ELR (cell line): ENCODE measurements at regions not wholly inside any gene's neighbourhood (a gene's known extent, or its start where the extent isn't known, plus 50 kb on each side); places are given as distances from the start of the nearest gene placed in this dataset.

Experiments used
- DNase-seq: peaks from one replicate; pipeline ENCODE4 v3.0.0-alpha.2; 2015; ENCODE audit warnings: low read depth

DNA sequence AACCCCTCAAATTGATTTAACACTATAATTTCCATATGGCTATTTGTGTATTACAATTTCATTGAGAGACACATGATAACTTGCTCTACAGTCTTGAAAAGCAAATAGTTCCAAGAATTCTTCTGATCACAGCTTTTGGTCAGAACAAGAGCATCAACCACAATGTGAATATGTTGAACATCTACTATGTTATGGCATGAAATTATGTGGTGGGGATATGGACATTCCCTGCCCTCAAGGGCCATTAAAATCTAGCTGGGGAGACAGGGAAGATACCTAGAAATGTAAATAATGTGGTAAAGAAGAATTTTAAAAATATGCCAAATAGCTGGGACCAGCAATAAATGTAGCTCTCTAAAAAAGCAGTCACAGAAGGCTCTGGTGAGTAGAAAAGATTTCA, 262.2 kb downstream of the FZD1 start:
- DNase-seq = no peak

DNA sequence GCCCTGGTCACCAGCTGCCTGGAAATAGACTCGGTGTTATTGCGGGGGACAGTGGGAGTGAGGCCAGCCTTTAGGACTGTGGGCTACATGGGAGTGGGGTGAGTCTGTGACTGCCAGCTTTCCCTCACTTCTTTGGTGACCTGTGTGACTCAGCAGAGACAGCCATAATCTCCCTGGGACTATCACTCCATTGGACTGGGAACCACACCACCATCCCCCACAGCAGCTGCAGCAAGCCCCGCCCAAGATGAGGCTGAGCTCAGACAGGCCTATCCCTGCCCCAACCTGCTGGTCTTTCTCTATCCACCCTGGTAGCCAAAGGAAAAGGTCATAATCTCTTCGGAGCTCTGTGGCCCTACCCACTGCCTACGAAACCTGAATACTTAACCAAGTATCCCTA, 263.2 kb downstream of the FZD1 start:
- no peak for DNase-seq

DNA sequence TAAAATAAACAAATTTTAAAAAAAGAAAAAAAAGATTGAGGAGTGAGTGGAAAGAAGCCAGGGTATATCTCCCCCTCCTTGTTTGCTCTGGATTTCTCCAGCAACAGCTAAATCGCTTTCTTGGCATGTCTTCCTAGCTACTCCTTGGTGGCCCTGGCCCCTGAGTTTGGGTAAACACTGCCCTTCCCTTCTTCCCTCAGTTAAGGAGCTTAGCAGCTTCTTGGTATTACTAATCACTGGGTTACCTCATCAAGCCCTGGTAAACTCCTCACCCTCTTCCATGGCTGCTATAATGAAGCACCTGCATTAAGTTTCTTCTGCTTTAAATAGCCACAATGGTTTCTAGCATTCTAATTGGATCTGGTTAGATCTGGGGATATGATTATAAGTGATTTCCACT, 269.8 kb downstream of the FZD1 start:
- no peak for DNase-seq

DNA sequence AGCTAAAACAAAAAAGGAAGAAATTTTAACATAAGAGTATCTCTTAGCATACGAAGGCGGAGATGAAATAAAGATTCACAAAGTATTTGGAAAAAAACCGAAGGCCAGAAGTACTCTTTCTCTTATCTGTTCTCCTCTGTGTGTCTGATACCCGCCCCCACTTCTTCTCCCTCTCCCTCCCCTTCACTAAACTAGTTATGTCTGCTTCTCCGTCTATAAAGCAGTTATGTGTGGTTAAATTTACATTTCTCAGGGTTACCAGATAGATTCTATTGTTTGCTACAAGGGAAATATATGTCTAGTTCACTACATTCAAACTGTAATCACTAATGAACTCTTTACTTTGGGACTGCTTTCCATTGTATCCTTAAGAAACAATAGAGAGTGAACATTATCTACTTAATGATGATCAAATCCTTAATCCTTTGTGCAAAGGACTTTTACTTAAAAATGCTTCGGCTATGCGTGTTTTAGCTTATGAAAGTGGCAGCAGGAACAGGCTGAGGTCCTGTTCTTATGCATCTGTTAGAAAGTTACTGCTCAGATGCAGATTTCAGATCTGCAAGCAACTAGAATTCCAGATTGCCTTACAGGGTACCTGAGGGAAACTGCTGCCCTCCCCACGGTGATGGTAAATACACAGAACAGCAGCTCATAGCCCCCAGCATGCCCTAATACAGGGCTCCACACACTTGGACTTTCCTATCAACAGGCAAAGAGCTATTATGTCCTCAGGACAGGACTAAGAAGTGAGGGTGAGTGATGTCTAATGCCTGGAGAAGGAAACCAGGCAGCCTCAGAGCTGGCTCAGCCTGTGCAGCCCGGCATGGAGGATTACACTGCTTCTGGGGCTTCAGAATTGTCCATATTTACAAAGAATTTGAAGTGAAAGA, 273.3 kb downstream of the FZD1 start:
- no peak for DNase-seq

DNA sequence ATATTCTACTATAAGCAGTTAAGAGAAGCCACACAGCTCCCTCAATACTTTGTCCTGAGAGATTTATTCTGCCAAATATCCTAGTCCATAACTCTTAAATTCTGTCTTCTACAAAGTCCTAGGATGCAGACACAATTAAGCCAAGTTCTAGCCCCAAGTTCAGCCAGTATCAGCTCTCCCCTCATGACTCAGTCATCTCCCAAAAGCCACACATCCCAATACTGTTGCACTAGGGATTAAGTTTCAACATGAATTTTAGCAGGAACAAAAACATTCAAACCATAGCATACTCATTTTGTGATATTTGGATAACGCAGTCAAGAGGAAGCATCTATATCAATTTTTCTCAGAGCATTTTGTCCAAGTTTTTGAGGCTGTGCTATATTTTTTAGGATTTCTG, 277.4 kb downstream of the FZD1 start:
- no peak for DNase-seq

DNA sequence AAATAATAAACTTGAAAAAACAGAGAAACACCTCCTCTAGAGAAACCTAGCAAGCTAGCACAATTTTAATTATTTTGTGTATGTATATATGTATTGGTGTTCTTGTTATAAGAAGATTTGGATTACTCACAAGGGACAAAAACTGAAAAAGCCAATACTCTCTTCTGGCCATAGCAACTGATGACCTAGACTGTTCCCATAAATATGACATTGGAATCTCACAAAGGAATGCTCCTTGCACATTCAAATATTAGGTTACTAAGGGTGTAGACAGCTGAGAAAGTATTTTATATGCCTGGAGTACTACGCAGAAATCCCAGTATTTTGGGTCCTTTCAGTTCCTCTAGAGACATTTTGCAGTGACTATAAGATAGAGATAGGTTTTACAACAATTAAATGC, 279.4 kb downstream of the FZD1 start:
- DNase-seq = no peak

DNA sequence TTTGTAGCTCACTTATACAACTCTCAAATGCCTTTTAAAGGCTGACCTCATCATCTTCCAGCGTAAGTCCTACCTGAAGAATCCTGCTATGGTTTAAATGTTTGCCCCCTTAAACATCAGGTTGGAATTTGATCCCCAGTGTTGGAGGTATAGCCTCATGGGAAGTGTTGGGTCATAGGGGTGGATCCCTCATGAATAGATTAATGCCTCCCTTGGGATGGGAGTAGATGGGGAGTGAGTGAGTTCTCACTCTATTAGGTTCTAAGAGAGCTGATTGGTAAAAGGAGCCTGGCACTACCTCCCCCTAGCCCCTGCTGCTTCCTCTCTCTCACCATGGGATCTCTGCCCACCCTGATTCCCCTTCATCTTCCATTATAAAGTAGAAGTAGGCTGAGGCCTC, 285.6 kb downstream of the FZD1 start:
- DNase-seq = no peak

DNA sequence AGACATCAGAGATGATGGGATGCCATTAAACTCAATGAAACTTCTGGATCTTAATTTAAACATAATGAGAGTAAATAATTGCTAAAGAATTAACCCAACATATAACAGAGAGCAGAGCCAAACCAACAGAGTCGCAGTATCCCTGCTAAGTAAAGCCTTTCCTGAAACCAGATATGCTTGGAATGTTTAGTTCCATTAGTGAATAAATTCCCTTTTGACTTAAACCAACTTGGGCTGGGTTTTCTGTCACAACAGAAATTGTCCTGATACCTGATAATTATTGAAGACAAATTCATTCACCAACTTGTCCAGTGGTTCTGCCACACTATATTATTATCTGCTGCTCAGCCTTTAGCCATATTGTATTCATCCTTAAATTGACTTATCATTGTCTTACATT, 286.7 kb downstream of the FZD1 start:
- DNase-seq = no peak

DNA sequence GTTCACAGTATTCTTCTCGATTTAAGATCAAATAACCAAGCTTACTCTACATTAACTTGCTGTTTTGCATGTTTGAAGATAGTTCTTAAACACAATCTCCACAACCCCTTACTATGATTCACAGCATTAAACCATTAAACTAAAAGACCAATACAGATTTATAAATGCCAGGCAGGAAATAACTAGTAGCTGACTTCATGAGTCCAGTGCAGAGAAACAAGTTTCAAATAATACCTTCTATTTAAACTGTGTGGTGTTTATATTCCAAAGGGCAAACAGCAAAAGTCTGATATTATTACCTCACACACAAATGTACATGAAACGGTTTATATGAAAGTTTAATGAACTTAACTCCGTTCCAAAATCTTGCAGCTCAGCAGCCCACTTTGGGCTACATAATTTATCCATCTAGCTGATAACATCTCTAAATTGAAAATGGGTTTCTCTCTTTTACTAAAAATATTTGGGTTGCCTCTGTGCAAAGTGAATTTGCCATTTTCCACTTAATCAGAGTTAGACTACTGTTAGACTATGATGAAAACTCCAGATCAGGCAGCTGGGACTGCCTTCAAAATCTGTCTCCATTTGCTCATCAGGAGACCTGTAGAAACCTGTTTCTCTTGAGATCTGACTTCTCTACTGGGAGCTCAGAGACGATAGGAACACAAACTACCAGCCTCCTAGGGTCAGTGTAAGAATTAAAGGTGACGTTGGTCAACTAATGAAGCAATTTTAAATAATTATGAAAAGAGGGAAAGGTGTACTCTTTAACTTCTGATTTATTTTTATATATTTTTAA, 287.3 kb downstream of the FZD1 start:
- DNase-seq = no peak

DNA sequence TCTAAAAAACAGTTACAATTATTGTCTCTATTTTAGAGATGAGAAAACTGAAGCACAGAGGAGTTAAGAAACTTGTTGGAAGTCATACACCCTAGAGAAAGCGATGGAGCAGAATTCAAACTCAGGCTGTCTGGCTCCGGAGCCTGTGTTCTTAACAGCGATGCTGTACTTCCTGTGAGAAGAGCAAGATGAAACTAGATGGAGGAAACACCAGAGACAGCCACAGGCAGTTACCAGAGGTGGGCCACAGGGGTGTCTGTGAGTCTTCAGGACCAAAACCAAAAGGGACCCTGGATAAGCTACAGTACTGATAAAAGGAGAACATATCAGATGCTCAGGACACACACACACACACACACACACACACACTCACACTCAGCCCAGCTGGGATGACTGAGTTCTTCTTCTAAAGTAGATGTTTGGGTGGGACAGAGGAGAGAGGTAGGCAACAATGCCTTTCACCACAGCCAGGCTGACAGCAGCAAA, 289.2 kb downstream of the FZD1 start:
- DNase-seq = no peak

DNA sequence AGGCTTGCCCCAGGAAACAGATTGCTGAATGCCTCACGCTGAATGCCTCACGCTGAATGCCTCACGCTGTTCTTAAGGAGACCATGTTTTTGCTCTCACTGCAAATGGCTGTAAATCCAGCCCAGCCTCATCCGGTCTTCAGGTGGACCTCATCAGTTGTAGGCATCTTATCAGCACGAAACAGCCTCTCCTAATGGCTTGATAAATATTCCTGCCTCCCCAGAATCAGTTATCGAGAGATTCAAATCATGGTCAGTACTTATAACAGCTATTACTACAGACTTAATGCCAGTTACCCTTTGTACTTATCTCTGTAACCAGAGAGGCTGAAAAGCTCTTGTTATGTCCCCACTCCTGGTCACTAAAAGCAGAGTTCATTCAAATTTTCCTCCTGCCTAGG, 290.6 kb downstream of the FZD1 start:
- DNase-seq = no peak

DNA sequence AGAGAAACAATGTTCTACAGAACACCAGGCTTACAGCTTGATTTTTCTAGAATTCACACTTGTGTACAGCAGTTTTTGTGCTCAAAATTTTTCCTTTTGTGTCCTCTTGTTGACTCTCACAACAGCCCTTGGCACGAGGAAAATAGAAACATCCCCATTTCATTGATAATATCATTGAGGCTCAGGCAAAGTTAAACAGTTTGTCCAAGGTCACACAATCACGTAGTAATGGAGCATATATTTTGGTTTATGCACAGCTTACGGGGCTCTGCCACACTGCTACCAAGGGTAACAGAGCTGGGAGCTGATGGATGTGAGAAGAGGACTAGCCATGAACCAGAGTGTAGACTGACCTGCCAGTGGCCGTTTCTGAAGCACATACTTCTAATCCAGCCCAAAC, 292.0 kb downstream of the FZD1 start:
- no peak for DNase-seq

DNA sequence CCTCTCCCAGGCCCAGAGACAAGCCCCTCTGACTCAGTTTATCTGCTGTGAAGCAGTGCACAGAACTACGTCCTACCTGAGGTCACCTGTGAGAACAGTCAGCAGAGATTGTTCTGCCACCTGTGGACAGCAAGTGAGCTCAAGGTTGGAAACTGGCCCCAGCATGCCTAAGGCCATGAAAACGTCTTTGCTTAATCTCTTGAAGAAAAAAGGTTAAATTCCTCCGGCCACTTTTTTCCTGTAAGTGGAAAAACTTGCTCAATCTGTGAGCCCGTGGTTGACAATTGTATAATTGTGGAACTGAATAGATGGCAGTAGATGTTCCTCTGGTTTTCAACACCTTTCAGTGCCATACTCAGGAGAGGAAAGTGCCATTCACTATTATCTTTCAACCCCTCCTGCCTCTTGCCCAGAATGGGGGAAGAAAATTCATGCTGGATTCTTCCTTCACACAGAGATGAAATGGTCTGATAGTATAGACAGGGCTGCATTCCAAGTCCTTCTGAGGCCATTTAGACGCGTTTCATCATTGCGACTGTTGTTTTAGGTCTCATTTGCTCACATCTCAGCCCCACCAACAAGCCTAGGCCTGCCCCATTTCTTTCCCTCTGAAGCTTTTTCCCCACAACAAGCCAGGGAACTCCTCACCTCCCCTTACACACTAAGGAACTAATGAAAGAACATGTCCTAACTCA, 292.9 kb downstream of the FZD1 start:
- DNase-seq = no peak

DNA sequence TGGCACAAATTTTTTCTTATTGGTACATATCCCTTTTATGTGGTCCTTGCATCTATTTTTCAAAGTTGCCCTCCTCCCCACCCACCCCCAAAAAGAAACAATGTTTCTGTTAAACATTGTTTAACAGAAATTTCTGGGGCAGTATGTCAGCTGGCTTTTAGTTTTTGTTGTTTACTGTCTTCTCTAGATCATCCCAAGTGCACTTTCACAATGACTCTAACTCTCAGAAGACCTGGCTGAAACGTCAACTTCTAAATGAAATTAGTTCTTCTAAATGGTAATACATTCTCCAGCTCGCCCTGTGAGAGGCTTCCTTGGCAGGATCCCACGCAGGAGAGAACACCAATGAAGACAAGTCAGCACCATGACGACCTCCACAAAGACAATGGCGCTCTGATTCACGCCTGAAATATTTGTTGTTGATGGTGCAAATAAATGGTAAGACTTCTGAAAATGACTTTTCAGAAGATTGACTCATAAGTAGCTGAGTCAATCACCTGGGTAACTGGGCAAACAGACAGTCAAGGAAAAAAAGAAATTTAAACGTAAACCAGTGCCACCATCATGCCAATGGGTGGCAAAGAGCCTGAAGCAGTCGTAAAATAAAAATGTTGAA, 293.7 kb downstream of the FZD1 start:
- DNase-seq = peak; percentile 93

DNA sequence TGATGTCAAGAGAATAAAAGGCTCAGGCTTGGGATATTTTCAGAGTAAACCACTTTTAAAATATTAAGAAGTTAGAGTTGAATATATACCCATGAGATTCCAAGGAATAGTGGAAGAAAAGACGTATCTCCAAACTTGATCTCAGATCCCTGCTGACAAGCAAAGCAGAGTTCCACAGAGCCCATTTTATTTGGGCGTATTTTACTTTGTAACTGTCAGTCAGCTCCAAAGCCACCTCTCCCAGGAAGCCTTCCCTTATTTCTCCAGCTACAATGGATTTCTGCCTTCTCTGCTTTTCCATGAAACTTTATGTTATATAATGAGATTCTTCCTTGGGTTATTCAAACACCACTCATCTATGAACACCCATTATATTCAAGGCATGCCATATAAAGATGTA, 295.7 kb downstream of the FZD1 start:
- DNase-seq = no peak

DNA sequence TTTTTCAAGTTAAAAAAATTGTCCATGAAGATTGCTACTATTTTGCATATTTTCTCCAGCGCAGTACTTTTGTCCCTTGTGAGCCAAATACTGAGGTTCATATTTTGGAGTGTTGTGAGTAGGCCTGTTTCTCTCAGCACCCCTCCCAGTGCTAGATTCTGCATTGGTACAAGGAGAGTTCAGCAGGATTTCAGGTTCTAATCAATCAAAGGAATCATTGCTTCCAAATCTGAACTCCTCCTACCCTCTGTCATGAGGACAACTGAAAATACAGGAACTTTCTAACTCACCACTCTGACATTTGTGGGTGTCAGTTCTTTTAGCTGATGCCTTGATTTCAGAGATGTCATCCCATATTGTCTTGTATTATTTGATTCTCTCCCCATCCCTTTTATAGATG, 299.9 kb downstream of the FZD1 start:
- no peak for DNase-seq

DNA sequence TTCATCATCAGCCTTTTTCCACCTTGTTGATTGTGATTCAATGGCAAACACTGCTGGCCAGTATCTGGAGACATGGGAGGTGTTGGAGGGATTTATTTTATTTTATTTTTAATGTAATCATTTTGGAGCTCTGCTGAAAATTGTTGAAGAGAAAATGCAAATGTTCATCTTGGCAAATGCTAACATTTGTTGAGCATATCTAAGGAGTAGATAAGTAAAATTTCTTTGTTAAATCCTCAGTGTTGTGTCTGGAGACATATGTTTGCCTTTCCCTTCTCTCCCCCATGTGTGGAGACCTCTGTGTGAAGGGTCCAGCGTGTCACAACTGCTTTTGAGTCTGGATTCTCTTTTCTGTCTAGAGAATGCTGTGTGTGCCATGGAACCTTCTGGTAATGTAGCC, 300.3 kb downstream of the FZD1 start:
- DNase-seq = no peak

DNA sequence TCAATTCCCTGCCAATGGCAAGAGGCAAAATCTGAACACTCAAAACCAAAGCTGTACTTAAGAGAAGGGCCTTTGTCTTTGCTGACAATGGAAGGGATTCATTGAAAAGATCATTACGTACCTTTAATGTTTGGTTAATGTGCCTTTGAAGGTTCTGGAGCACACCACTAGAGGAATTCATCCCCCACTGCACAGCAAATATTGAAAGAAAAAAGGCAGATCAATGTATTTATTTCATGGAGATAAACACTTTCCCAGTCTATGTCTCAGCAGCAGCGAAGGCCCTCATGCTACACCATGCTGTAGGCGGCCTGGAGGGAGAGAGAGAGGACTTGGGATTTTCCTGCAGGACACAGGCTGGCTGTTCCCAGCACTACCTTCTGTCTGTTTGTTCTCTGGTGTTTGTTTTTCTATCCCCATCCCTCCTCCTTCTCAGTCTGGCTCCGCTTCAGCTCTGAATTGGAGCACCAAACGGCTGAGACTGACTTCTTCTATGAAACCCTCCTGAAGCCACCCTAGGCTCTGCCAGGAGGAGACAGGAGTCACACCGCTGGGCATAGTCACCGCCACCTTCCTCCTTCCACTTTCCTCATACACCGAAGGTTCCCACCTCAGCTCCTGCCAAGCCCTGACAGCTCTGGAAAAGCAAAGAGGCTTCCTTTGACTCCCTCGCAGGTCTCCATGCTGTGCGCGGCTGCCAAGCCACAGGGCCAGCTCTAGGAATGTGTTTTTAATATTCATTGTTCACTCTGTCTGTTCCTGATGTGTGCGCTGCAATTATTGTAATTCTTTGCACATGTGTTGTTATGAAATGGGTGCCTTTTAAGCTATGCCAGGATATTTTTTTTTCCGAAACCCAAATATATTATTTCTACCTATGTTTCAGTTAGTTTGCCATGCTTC, 301.5 kb downstream of the FZD1 start:
- DNase-seq = no peak

DNA sequence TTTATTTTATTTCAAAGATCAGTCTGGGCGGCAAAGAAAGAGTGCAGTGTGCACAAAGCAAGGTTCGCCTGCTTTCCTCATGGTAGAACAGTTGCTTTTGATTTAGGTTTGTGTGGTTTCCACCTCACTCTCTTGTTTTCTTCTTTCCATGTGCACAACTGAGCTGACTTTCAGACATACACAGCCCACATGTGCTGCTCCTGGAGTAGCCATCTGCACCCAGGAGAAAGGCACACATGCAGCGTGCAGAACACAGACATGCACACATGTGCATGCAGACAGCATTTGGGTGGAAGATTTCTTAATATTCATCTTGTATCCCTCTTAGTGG, 302.1 kb downstream of the FZD1 start:
- DNase-seq = no peak

DNA sequence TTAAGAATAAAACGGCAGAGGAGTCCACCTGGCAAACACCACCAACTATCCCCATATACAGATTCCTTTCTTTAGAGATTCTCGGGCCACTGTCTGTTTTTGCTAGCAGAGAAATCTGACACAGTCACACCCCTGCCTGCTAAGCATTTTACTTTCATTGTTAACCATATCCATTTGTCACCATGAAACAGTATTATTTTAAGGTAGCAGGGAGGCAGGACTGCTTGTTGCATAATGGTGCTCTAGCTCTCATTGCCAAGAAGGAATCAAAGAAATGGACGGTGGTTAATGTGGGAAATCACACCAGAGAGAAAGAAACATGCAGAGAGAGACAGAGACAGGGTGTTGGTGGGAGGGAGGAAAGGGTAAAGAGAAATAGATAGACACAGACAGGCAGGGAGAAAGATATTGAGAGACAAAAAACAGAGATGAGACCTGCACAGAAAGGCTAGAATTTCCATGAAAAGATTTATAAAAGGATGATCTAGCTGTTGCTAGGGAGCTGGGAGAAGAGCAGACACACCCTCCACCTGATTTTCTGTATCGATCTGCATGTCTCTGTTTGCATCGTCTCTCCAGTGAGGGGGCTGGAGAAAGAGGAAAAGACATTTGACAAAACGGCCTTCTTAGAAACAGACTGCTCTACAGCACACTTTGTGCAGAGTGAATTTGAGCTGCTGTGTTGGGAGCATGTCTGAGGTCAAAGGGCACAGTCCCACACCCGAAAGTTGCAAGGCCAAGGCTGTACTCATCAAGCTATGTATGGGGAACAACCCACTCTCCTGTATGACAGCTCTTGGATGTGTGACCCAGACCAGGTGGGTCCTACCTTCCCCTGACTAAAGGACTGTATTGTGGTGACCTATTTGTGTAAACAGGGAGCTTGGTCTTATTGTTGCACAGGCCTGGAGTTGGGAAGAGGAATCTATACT, 303.1 kb downstream of the FZD1 start:
- no peak for DNase-seq
